Osteoblast (primary cell): ENCODE measurements at regions not wholly inside any gene's neighbourhood (a gene's known extent, or its start where the extent isn't known, plus 50 kb on each side); places are given as distances from the start of the nearest gene placed in this dataset.

Experiments
- DNase-seq: peaks from one replicate; pipeline ENCODE4 v3.0.0; 2011; ENCODE audit warnings: low spot score, mixed read lengths; ENCODE audit not compliant: insufficient read length; ENCODE audit errors: missing footprints
- H2AFZ ChIP-seq: 2 replicates; pipeline ENCODE4 v1.6.0; 2011; ENCODE audit warnings: mild to moderate bottlenecking, low read length
- H3K27ac ChIP-seq: 2 replicates; pipeline ENCODE4 v1.5.1; 2011; ENCODE audit warnings: mild to moderate bottlenecking, low read depth, low read length, moderate library complexity
- H3K27me3 ChIP-seq: 2 replicates; pipeline ENCODE4 v1.6.0; 2012; ENCODE audit warnings: mild to moderate bottlenecking, control low read depth, inconsistent platforms, low read length, moderate library complexity; ENCODE audit not compliant: insufficient read depth
- H3K36me3 ChIP-seq: 2 replicates; pipeline ENCODE4 v1.5.1; 2011; ENCODE audit warnings: mild to moderate bottlenecking, low read length, control low read depth, moderate library complexity; ENCODE audit not compliant: insufficient read depth
- H3K4me1 ChIP-seq: 2 replicates; pipeline ENCODE4 v1.5.1; 2011; ENCODE audit warnings: mild to moderate bottlenecking, low read length, control low read depth, moderate library complexity; ENCODE audit not compliant: insufficient read depth
- H3K4me2 ChIP-seq: 2 replicates; pipeline ENCODE4 v1.6.0; 2011; ENCODE audit warnings: mild to moderate bottlenecking, low read length; ENCODE audit not compliant: insufficient read depth
- H3K4me3 ChIP-seq: fragments of 200-600 bp; sonication (generic); 3 replicates; pipeline ENCODE4 v1.5.1; 2012; ENCODE audit warnings: mild to moderate bottlenecking, low read length, inconsistent platforms; ENCODE audit not compliant: insufficient read depth
- H3K79me2 ChIP-seq: 2 replicates; pipeline ENCODE4 v1.6.0; 2012; ENCODE audit warnings: mild to moderate bottlenecking, low read length, control low read depth, inconsistent platforms; ENCODE audit not compliant: insufficient read depth
- H3K9me3 ChIP-seq: 2 replicates; pipeline ENCODE4 v1.5.1; 2011; ENCODE audit warnings: low read depth, low read length, control low read depth
- H4K20me1 ChIP-seq: 2 replicates; pipeline ENCODE4 v1.6.0; 2012; ENCODE audit warnings: mild to moderate bottlenecking, low read length, control low read depth; ENCODE audit not compliant: insufficient read depth
- TF ChIP-seq, protein P1 (sequence below): IDR thresholded peaks from 2 replicates; pipeline ENCODE4 v1.5.1; 2011; ENCODE audit warnings: mild to moderate bottlenecking, low read depth, low read length, moderate library complexity; ENCODE audit errors: extremely low read depth

DNA sequence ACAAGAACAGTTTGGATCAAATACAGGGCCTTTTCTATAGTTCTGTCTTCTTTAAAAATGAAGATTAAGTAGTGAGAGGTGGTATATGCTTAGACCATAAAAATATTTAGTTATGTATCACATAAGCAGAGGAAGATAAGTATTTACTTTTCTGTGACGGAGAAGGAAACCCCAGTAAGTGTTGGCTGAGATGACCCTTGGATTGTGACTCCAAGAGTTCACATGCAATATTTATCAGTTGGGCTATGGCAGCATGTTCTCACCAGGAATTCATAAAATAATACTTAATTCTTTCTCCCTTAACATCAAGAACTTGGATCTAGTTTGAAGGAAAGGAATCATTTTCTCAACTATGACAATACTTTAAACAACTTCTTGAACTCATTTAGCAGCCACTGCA is 98.4 kb upstream of the TBX18 start:
- no peaks in the 10 kb centered on the region for H3K36me3 ChIP-seq
- H3K27me3 ChIP-seq = no peaks in the 10 kb centered on the region
- no peaks in the 10 kb centered on the region for H4K20me1 ChIP-seq
- no peak overlapping the region for H3K27ac ChIP-seq
- no peaks in the 10 kb centered on the region for H3K9me3 ChIP-seq
- no peak overlapping the region for H3K4me2 ChIP-seq
- TF ChIP-seq, protein P1, sequence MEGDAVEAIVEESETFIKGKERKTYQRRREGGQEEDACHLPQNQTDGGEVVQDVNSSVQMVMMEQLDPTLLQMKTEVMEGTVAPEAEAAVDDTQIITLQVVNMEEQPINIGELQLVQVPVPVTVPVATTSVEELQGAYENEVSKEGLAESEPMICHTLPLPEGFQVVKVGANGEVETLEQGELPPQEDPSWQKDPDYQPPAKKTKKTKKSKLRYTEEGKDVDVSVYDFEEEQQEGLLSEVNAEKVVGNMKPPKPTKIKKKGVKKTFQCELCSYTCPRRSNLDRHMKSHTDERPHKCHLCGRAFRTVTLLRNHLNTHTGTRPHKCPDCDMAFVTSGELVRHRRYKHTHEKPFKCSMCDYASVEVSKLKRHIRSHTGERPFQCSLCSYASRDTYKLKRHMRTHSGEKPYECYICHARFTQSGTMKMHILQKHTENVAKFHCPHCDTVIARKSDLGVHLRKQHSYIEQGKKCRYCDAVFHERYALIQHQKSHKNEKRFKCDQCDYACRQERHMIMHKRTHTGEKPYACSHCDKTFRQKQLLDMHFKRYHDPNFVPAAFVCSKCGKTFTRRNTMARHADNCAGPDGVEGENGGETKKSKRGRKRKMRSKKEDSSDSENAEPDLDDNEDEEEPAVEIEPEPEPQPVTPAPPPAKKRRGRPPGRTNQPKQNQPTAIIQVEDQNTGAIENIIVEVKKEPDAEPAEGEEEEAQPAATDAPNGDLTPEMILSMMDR = no peak
- no peak for DNase-seq
- no peak overlapping the region for H2AFZ ChIP-seq
- peaks cover 4% of the 10 kb centered on the region for H3K4me1 ChIP-seq
- H3K79me2 ChIP-seq = no peaks in the 10 kb centered on the region
- no peak overlapping the region for H3K4me3 ChIP-seq

DNA sequence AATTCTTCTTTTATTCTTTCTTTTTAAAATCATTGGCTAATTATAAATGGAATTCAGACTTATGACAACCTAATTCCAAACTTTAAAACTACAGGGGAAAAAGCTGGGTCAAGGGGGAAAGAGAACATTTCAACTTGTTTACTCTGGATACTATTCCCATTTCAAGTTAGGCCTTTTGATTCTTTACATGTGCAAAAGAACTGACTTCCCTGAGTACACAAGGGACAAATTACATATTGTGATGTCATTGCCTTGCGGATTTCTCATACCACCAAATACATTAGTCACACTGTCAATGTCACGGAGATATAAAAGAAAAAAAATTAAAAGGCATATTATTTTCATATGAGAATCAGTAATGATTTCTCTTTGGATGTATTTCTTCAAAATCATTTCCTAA is 96.5 kb upstream of the TBX18 start:
- H3K4me2 ChIP-seq = no peak overlapping the region
- no peaks in the 10 kb centered on the region for H3K79me2 ChIP-seq
- no peaks in the 10 kb centered on the region for H3K27me3 ChIP-seq
- H3K9me3 ChIP-seq = no peaks in the 10 kb centered on the region
- H4K20me1 ChIP-seq = no peaks in the 10 kb centered on the region
- TF ChIP-seq, protein P1 = no peak
- no peaks in the 10 kb centered on the region for H3K36me3 ChIP-seq
- no peak overlapping the region for H3K27ac ChIP-seq
- DNase-seq = no peak
- no peak overlapping the region for H2AFZ ChIP-seq
- H3K4me3 ChIP-seq = no peak overlapping the region
- H3K4me1 ChIP-seq = peaks cover 4% of the 10 kb centered on the region

DNA sequence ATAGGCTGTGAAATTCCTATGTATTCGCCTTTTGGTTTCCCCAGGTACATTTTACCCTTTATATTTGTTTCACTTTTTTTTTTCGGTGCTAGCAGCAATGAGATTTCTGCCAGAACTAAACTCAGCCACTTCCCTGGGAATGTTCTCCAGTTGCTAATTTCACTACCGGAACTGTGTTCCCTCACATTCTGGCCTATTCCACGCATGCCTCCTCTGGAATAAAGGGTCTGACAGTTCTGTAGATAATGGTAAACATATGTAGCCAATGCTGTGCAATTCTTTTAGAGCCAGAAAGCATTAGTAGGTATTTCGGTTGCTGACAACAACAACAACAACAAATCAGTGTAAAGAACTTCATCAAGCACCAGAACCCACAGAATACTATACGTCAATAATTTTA is 96.1 kb upstream of the TBX18 start:
- Histone ChIP-seq H3K4me3 (no peak overlapping the region), H3K27ac (no peak overlapping the region), H3K36me3 (no peaks in the 10 kb centered on the region), H3K4me2 (no peak overlapping the region), H4K20me1 (no peaks in the 10 kb centered on the region), H3K27me3 (no peaks in the 10 kb centered on the region), H3K79me2 (no peaks in the 10 kb centered on the region), H3K4me1 (peaks cover 4% of the 10 kb centered on the region), H2AFZ (no peak overlapping the region), H3K9me3 (no peaks in the 10 kb centered on the region)
- DNase-seq = no peak
- TF ChIP-seq, protein P1 = no peak

DNA sequence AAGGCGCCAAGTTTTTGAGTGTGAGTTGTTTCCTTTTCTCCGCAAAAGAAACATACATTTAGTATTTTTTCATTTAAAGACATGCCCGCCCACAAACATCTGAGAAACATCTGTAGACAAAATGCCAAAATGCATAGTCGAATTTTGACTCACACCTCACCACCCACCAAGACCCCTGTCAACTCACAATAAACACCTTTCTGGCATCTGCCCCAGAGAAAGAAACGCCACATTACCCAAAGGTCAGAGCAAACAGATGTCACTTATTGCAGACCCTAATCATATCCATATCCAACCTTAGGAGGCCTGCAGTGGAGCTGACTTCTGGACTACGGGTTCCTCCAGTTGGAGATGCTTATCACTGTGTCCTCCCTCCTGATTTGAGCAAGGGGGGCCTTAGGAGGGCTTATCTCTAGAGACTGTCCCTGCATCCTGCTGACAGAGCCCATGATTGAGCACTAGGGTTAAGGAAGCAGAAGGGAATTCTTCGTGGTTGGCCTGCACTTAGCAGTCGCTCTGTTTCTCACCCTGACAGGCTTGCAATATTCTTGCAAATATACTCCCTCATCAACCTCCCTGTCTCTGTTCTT is 90.5 kb upstream of the TBX18 start:
- Histone ChIP-seq H2AFZ (no peak overlapping the region), H3K27ac (no peak overlapping the region), H4K20me1 (no peaks in the 10 kb centered on the region), H3K36me3 (no peaks in the 10 kb centered on the region), H3K27me3 (no peaks in the 10 kb centered on the region), H3K4me3 (no peak overlapping the region), H3K9me3 (no peaks in the 10 kb centered on the region), H3K4me1 (no peaks in the 10 kb centered on the region), H3K4me2 (no peak overlapping the region), H3K79me2 (no peaks in the 10 kb centered on the region)
- TF ChIP-seq, protein P1 = no peak
- DNase-seq = no peak
